Transverse colon (tissue), 4 donors: ENCODE measurements at regions not wholly inside any gene's neighbourhood (a gene's known extent, or its start where the extent isn't known, plus 50 kb on each side); places are given as distances from the start of the nearest gene placed in this dataset.

Source experiments
- DNase-seq: peaks from one replicate; pipeline ENCODE4 v3.0.0-alpha.2; 2019
- H3K27ac ChIP-seq, 4 donors: fragments of 200-600 bp; sonication (generic); 2 replicates each; pipeline ENCODE4 v1.5.1; 2016 to 2018; ENCODE audit warnings: inconsistent platforms in 4 of 4
- H3K27me3 ChIP-seq: fragments of 200-600 bp; sonication (generic); 2 replicates; pipeline ENCODE4 v1.5.1; 2017; ENCODE audit warnings: inconsistent platforms
- H3K36me3 ChIP-seq, 4 donors: fragments of 200-600 bp; sonication (generic); 2 replicates each; pipeline ENCODE4 v1.5.1; 2017 to 2019; ENCODE audit warnings: inconsistent platforms in 4 of 4
- H3K4me1 ChIP-seq, 4 donors: fragments of 200-600 bp; sonication (generic); 2 replicates each; pipeline ENCODE4 v1.5.1; 2017 to 2020; ENCODE audit warnings: inconsistent platforms in 4 of 4
- H3K4me3 ChIP-seq, 4 donors: fragments of 200-600 bp; sonication (generic); 1 replicate in 1 of 4; 2 replicates in 3 of 4; pipeline versions ENCODE4 v1.5.1 to v1.6.1; 2017 to 2019; ENCODE audit warnings: inconsistent platforms in 4 of 4
- H3K9me3 ChIP-seq, 2 donors: fragments of 200-600 bp; sonication (generic); 2 replicates each; pipeline ENCODE4 v1.5.1; 2017 to 2019; ENCODE audit warnings: inconsistent platforms in 2 of 2
- EP300 ChIP-seq: sonication (generic); formaldehyde crosslinking; IDR thresholded peaks from one replicate; pipeline ENCODE4 v1.6.1; 2017; ENCODE audit warnings: antibody characterized with exemption, low read depth
- POLR2A ChIP-seq: fragments of 450-650 bp; IDR thresholded peaks from one replicate; pipeline ENCODE4 v1.6.1; 2016; ENCODE audit warnings: antibody characterized with exemption, mild to moderate bottlenecking, moderate library complexity
- POLR2AphosphoS5 ChIP-seq, 3 donors: sonication (generic); formaldehyde crosslinking; IDR thresholded peaks; one replicate each; pipeline ENCODE4 v1.6.1; 2016; ENCODE audit warnings: antibody characterized with exemption in 3 of 3
- WGBS, 2 donors: methylation state at CpG; one replicate each; pipeline ENCODE4 v1.1.5; 2018; ENCODE audit warnings: low coverage in 1 of 2; 5-methylcytosine and 5-hydroxymethylcytosine counted together
- in situ Hi-C, 4 donors: fragments of 200-750 bp; cut with MboI; loops; one replicate each; pipeline versions ENCODE4 v1.15.0 to v1.15.1; 2017; ENCODE audit warnings: low sequenced_read_pairs in 3 of 4, low pct_ligation_motif_present in 1 of 4, low pct_unique_long_range_greater_than_20kb in 1 of 4
- intact Hi-C: fragments of 100-400 bp; cut with DNase I; formaldehyde crosslinking; loops from one replicate; pipeline ENCODE4 v1.15.1; 2023; ENCODE audit warnings: low total_unique reads
- TF ChIP-seq, protein P1 (sequence below), 5 experiments: fragments of 200-600 bp in 3 of 5; fragments of 450-650 bp in 2 of 5; sonication (generic) in 3 of 5; IDR thresholded peaks; 1 replicate in 2 of 5; 2 replicates in 3 of 5; pipeline ENCODE4 v1.5.1; 2016 to 2017; ENCODE audit warnings: antibody characterized with exemption in 5 of 5, inconsistent platforms in 3 of 5, mild to moderate bottlenecking in 2 of 5, moderate library complexity in 1 of 5

DNA sequence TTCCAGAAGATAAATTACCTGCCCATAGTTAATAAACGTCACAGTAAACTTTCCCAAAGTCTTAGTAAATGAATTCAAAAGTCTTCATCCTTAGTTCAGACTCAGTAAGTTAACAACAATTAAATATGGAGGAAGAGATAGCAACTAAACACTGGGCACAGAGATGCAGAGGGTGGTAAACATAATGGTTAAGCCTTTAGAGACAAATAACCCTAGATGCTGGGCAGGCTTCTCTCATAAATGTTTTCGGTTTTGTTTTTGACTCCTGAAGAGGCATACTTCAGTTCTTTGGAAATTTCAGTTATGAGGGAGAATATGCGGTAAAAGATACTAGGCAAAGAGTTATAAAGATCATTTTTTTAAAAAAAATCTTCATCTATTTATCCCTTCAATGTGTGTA, 369.8 kb downstream of the FRK start:
- intact Hi-C loops (no loop called here), in situ Hi-C loops (no loop called here)
- H3K27ac ChIP-seq, result no peak overlapping the region
- no peaks in the 10 kb centered on the region for H3K4me1 ChIP-seq
- WGBS, 2 donors, result 67 to 79% methylated on average over 3 of the region's 3 CpGs
- no peaks in the 10 kb centered on the region for H3K9me3 ChIP-seq
- DNase-seq, result no peak
- TF ChIP-seq POLR2AphosphoS5 (IDR thresholded peaks at IDR 0.05) (no peak), POLR2A (no peak), EP300 (no peak)
- TF ChIP-seq, protein P1, sequence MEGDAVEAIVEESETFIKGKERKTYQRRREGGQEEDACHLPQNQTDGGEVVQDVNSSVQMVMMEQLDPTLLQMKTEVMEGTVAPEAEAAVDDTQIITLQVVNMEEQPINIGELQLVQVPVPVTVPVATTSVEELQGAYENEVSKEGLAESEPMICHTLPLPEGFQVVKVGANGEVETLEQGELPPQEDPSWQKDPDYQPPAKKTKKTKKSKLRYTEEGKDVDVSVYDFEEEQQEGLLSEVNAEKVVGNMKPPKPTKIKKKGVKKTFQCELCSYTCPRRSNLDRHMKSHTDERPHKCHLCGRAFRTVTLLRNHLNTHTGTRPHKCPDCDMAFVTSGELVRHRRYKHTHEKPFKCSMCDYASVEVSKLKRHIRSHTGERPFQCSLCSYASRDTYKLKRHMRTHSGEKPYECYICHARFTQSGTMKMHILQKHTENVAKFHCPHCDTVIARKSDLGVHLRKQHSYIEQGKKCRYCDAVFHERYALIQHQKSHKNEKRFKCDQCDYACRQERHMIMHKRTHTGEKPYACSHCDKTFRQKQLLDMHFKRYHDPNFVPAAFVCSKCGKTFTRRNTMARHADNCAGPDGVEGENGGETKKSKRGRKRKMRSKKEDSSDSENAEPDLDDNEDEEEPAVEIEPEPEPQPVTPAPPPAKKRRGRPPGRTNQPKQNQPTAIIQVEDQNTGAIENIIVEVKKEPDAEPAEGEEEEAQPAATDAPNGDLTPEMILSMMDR (IDR thresholded peaks at IDR 0.05), result no peak
- H3K4me3 ChIP-seq, result no peak overlapping the region
- no peaks in the 10 kb centered on the region for H3K36me3 ChIP-seq
- H3K27me3 ChIP-seq, result no peaks in the 10 kb centered on the region

DNA sequence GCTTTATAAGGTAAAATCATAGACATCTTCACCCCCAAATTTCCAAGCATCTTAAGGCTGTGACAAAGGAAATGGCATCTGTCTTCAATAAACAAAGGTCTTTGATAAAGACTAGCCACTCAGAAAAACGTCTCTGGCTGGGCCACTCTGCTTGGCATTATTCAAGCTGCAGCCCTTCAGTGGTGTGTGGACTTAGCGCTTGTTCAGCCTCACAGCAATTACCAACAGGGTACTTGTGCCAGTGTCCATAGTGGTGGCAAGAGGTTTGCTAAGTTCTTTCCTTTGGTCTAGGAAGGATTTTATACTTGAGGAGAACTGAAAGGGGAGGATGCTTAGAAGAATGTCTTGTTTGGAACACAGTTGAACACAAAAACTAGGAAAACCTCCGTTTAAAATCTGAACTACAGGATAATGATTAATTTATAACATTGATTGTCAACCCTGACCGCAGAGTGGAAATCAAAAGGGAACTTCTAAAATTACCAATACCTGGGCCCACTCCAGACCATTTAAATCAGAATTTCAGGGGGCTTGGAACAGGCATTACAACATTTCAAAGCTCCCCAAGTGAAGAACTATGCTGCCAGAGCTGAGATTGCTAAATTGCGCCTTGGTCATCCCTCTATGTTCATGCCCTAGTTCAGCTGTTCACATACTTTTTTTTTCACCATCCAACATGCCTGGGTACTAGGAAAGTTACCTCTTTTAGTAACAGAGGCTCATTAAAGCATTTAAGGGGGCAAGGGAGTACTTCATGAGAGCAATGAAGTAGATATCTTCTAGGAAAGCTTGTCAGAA, 378.5 kb downstream of the FRK start:
- no peaks in the 10 kb centered on the region for H3K36me3 ChIP-seq
- WGBS, 2 donors, result 65 to 72% methylated on average over 4 to 5 of the region's 5 CpGs
- no peaks in the 10 kb centered on the region for H3K4me1 ChIP-seq
- TF ChIP-seq EP300, result no peak
- TF ChIP-seq POLR2AphosphoS5 (IDR thresholded peaks at IDR 0.05), result no peak
- TF ChIP-seq, protein P1 (IDR thresholded peaks at IDR 0.05), result no peak
- no peak for TF ChIP-seq POLR2A
- no peak for DNase-seq
- no peak overlapping the region for H3K4me3 ChIP-seq
- intact Hi-C loops (no loop called here), in situ Hi-C loops (no loop called here)
- H3K27me3 ChIP-seq, result no peaks in the 10 kb centered on the region
- H3K9me3 ChIP-seq, result no peaks in the 10 kb centered on the region
- no peak overlapping the region for H3K27ac ChIP-seq

DNA sequence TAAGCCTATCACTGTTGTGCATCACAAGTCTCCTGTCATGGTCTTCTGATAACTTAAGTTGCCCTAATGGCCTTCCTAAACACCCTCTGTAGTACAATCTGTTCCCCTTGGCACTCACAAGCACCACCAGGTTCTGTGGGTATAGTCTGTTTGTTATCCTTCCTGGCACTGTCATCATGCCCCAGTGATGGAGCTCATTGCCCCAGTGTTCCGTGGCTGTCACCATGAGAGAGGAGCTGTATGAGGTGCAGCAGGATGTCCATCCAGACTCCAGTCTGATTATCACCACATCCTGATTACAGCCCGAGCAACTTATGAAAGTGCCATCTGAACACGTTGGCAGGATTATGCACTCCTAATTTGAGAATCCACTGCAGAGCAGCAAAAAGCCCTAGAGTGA, 380.1 kb downstream of the FRK start:
- H3K36me3 ChIP-seq, result no peaks in the 10 kb centered on the region
- H3K4me3 ChIP-seq, result no peak overlapping the region
- no peaks in the 10 kb centered on the region for H3K4me1 ChIP-seq
- TF ChIP-seq POLR2A, result no peak
- no peak for TF ChIP-seq EP300
- no peaks in the 10 kb centered on the region for H3K9me3 ChIP-seq
- H3K27me3 ChIP-seq, result no peaks in the 10 kb centered on the region
- in situ Hi-C loops, result no loop called here
- intact Hi-C loops, result no loop called here
- no peak for DNase-seq
- no peak overlapping the region for H3K27ac ChIP-seq
- 73% methylated on average over 3 of the region's 3 CpGs; no CpG with 5 or more reads in 1 of the 2 donors for WGBS, 2 donors

DNA sequence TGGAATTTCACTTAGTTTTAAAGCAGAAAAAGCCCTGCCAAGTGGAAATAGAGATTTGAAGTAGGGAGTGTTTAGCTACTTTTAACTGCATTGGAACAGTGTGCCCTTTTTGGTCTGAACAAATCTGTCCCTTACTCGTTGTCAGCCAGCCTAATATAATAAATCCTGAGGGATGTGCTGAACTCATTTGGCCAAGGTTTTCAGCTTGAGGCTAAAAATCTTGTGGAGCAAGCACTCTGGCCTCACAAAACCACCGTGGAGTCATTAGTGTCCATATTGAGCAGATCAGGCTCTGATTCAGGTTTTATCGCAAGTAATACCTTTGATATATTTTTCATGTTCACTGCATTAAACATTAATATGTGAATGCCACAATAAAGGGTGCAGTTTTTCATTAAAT, 383.5 kb downstream of the FRK start:
- Histone ChIP-seq H3K4me1 (no peaks in the 10 kb centered on the region), H3K27me3 (no peaks in the 10 kb centered on the region), H3K36me3 (no peaks in the 10 kb centered on the region), H3K27ac (no peak overlapping the region), H3K4me3 (no peak overlapping the region), H3K9me3 (no peaks in the 10 kb centered on the region)
- TF ChIP-seq POLR2AphosphoS5 (IDR thresholded peaks at IDR 0.05), result no peak
- no peak for TF ChIP-seq POLR2A
- no peak for TF ChIP-seq EP300
- TF ChIP-seq, protein P1 (IDR thresholded peaks at IDR 0.05), result no peak
- in situ Hi-C loops, result no loop called here
- intact Hi-C loops, result no loop called here
- 60 to 79% methylated on average over 2 to 3 of the region's 3 CpGs for WGBS, 2 donors
- no peak for DNase-seq

DNA sequence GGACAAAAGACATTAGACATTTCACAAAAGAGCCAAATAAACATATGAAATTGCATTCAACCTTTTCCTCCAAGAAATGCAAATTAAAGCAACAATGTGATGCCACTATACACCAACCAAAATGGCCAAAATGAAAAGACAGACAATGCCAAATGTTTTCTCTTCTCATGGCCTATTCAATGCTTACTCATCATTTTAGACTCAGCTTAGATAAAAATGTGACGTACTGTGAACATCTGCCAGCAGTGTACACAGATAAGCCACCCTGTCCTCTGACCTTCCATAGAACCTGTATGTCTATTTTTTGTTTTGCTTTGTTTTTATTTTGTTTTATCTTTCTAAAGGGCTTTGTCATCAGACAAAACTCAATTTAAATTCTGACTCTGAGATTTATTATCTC, 385.2 kb downstream of the FRK start:
- H3K4me1 ChIP-seq, result no peaks in the 10 kb centered on the region
- 55 to 62% methylated on average over 1 of the region's 1 CpG for WGBS, 2 donors
- H3K27me3 ChIP-seq, result no peaks in the 10 kb centered on the region
- no peaks in the 10 kb centered on the region for H3K9me3 ChIP-seq
- no peak for TF ChIP-seq EP300
- TF ChIP-seq POLR2AphosphoS5 (IDR thresholded peaks at IDR 0.05), result no peak
- TF ChIP-seq, protein P1 (IDR thresholded peaks at IDR 0.05), result no peak
- no peak for TF ChIP-seq POLR2A
- intact Hi-C loops, result no loop called here
- no peaks in the 10 kb centered on the region for H3K36me3 ChIP-seq
- no peak overlapping the region for H3K27ac ChIP-seq
- in situ Hi-C loops, result no loop called here
- DNase-seq, result no peak
- no peak overlapping the region for H3K4me3 ChIP-seq
